AG08396 (cell line): ENCODE measurements at regions not wholly inside any gene's neighbourhood (a gene's known extent, or its start where the extent isn't known, plus 50 kb on each side); places are given as distances from the start of the nearest gene placed in this dataset.
"Not testable (repeated sequence)": the region's sequence is repeated elsewhere in the genome, so short reads cannot be mapped to it uniquely, and the experiment has no call there.

Experiments used
- DNase-seq: peaks from one replicate; pipeline ENCODE4 v3.0.0; 2012; ENCODE audit warnings: low spot score, mixed read lengths

DNA sequence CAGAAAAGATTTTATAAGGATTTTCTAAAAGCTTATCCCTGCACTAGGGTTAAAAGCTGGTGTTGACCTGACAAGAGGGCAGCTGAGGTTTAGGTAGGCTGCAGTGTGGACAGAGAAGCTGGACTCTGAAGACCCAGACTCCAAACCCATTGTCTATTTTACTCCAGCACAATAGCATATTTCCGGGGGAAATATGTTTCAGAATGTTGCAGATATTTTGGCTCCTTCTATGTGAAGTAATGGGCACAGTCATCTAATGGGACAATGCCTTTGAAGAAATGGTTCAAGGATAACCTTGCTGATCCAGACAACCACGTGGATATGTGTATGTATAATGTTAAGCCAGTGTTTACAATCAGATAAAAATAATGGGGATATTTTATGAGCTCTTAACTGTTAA is 173.8 kb upstream of the TSC22D1 start:
- no peak for DNase-seq

DNA sequence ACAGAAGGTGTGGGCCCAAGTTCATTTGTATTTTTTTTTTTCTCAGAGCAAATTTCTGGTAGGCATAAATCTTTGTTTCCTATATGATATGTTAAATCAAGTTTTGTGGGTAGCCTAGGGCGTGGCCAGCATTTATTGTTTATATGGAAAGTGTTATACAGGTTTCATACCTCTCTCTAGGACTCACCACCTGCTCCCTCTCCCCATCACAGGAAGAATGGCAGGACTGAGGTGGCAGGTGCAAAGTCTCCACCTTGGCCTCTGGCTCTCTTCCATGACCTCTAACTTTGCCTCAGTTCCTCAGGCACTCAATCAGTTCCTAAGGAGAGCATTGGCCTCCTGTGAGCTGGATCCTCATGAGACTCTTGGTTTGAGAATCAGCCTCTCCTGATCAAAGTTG is 172.3 kb upstream of the TSC22D1 start:
- DNase-seq: no peak

DNA sequence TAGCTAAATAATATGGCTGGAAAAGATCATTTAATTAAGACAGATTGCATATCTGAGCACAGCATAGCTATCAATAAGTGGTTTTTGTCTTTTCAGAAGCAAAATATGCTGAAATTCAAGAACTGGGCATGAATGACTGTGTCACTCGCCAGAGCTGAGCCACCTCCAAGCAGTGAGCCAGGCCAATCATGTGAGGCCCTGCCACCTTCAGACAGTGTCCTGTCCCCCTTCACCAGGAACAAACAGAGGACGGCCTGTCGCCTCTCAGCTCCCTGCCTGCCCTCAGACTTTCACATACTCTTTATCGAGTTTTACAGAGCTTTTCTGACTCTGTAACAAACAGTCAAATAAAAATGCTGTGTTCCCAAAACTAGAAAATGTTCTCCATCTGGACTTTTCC is 171.0 kb upstream of the TSC22D1 start:
- no peak for DNase-seq

DNA sequence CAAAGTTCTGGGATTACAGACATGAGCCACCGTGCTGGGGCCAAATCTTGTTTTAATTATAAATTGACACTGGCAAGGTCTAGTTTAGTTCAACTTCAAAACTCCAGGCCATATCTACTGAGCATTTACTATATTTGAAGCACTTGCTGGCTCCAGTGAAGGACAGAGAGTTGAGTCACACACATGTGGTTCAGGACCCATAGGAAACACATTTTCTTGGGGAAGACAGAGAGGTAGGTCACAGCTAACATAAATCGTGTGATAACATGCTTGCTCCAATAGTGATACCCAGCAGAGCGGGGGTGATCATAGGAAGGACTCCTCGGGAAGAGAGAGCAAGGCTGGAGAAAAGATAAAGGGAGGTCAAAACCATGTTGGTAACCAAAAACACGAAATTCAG is 170.6 kb upstream of the TSC22D1 start:
- DNase-seq: no peak

DNA sequence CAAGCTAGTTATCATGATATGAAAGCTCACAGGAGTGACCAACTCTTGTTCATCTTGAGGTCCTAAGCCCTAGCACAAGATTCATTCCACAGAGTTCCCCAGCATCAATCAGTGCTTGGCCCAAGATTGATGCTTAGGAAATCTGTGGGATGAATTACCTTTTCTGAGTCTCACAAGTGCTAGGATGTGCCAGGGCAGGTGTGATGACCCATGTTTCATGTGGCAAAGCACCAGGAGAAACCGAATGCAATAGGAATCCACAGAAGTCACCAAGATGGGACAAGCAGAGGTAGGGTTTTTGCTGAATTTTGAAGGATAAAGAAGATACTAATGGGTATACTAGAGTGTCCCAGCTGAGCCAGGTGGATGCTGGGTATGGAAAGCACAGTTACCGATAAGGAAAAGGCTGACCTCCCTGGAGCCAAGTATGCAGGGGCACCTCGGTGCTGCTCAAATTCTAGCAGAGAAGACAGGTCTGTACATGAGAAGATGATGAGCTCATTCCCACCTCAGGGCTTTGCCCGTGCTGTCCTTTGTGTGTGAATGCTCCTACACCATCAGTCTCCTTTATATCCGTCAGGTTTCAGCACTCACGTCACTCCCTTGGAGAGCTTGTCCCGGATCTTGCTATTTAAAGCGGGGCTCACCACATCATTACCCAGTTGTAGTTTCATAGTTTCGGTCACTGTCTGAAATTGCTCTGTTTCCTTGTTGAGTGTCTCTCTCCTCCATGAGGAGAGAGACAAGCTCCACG is 168.9 kb upstream of the TSC22D1 start:
- DNase-seq: no peak

DNA sequence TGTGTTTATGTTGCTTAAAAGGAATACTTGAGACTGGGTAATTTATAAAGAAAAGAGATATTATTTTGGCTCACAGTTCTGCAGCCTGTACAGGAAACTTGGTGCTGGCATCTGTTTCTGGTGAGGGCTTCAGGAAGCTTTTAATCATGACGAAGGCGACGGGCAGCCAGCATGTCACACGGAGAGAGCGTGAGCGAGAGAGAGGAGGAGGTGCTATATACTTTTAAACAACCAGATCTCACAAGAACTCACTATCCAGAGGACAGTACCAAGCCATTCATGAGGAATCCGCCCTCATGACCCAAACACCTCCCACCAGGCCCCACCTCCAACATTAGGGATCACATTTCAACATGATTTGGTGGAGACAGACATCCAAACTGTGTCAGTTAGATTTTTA is 163.4 kb upstream of the TSC22D1 start:
- DNase-seq: no peak

DNA sequence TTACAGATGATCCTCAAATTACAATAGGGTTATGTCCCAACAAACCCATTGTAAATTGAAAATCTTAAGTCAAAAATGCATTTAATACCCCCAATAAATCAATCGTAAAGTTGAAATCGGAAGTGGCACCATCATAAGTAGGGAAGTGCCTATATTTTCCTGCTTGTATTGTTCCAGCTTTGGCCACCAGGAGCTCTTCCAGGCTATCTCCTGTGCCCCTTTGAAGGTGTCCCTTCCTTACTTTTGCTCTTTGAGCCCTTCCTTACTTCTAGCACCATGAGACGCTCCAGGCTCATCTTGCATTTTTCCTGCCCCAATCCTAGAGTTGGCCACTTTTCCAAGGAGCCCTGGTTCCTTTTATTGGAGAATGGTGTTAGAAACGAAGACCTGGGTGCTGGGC is 163.0 kb upstream of the TSC22D1 start:
- no peak for DNase-seq

DNA sequence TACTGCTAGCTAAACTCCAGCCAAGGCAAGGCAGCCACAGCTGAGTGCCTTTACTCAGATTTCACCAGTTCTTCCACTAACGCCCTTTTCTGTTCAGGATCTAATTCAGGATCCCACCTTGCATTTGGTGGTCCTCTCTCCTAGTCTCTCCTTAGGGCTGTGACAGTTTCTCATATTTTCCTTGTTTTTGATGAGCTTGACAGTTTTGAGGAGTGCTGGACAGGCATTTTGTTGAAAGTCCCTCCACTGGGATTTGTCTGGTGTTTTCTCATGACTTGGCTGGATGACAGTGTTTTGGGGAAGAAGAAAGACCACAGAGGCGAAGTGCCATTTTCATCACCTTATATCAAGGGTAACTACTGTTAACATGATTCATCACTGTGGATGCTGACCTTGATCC is 162.3 kb upstream of the TSC22D1 start:
- DNase-seq: no peak

DNA sequence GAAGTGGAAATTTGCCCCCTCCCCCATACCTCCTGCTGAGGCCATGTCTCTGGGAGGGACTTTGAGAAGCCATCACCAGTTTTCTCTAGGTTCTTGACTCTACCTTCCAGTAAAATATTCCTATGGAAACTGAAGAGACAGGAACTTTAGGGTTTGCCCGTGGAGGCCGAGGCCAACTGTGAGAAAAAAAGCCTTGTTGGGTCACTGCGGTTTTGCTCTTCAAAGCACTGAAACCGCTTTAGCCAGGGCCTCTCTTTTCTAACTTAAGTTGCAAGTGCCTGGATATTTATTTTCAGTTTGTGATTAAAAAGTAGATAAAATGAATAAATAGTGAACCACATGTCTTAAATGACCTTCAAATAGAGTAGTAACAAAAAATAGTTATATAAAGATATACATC is 159.7 kb upstream of the TSC22D1 start:
- no peak for DNase-seq

DNA sequence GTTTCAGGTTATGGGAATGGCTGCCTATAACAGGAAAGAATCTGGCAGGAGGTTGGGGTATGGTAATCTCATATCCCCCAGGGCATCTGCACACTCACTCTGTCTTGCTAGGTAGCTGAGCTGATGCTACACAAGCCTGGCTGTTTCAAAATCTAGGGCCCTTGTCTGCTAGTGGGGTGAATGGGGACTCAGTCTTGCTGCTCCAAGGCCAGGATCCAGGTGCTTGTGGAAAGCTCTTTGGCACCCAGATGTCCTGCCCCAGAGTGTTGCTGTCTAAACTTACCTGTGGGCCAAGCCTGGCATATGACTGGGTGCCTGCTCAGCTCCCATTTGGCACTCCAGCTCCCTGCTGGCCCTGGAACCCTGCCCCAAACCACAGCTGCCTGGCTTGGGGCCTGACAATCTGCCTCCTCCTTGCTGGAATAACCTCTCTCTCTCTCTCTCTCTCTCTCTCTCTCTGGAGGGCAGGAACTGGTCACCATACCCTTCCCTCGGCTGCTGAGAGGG is 158.1 kb upstream of the TSC22D1 start:
- peak; percentile 22 for DNase-seq

DNA sequence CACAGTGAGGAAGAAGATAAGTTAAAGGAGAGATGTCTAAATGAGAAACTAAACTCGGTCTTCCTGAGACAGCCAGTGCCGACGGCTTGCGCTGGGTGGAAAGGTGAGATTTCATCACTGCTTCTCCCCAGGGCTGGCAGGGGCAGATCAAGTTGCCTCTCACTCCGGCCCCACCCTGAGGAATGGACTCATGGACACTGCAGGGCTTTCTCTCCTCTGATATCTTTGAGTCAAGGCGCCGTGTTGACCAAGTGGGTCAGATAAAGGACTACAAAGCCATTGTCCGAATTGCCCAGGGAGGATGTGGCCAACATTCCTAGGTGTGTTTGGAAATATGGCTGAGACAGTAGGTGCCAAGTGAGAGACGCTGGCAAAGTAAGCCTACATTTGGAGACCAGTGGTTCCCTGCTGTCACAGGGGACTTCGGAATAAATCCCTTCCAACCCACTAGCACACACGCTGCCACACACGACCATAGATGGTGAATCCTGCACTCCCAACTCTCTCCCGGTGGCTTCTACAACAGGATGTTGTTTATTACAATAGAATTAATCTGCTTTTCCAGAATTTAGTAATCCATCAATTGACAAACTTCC is 156.5 kb upstream of the TSC22D1 start:
- DNase-seq: no peak

DNA sequence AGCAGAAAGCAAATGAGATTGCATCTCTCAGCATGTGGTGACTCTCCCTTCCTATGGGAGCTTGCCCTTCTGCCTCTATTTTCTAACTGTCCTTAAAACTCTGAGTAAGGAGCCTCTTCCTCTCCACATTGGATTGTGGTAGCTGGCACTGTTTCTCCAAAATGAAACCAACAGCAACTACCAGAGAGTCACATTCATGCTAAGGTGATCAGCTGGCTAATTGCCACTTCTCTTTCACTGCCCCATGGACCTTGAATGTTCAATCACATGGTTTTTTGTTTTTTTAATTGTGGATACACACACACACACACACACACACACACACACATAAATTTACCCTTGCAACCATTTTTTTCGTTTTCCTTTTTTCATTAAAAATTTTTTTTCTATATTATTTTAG is 154.7 kb upstream of the TSC22D1 start:
- DNase-seq: no peak

DNA sequence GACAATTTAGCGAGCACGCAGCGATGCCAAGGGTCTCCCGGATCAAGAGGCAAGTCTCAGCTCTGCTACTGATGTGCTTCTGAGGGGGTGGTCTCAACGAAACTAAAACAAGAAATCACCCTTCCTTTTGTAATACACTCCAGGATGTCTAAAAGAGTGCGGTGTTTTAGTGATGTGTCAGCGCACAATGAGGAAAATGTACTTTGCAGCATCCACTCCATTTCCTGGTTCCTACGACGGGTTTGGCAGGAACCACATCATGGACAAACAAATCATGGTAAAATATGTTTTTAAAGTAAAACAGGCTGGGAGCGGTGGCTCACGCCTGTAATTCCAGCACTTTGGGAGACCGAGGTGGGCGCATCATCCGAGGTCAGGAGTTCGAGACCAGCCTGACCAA is 154.0 kb upstream of the TSC22D1 start:
- DNase-seq: no peak

DNA sequence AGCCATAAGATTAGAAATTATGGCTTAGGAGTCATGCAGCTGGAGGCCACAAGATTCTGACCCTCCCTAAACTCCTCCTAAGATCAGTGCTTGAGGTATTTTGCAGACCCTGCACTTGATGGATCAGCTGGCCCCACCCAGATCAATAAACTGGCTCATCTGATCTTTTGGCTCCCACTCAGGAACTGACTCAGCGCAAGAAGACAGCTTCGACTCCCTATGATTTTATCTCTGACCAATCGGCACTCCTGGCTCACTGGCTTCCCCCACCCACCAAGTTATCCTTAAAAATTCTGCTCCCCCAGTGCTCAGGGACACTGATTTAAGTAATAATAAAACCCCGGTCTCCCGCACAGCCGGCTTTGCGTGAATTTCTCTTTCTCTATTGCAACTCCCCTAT is 151.5 kb upstream of the TSC22D1 start:
- not testable (repeated sequence) for DNase-seq

DNA sequence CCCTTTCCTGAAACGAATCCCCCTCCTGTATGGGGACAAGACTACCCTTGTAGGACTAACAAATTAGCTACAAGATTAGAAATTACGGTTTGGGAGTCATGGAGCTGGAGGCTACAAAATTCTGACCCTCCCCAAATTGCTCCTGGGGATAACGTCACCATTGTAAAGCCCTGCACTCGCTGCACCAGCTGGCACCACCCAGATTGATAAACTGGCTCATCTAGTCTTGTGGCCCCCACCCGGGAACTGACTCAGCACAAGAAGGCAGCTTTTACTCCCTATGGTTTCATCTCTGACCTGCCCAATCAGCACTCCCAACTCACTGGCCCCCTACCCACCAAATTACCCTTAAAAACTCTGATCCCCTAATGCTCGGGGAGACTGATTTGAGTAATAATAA is 150.6 kb upstream of the TSC22D1 start:
- DNase-seq: no peak

DNA sequence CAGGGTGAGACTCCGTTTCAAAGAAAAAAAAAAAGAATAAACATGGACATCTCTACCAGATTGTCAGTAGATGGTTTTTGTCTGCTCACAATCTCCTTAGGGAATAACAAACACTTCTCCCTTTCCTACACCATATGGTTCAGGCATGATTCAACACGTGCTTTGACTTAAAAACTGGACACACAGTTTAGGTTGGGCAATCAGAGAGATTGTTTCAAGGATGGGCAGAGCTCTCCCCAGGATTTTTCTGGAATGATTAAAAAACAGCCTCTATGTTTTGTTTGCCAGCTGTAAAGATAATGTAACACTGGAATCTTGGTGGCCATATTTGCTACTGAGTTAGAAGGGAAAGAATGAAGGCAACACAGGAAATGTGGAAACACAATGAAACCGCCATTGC is 150.1 kb upstream of the TSC22D1 start:
- DNase-seq: peak; percentile 37

DNA sequence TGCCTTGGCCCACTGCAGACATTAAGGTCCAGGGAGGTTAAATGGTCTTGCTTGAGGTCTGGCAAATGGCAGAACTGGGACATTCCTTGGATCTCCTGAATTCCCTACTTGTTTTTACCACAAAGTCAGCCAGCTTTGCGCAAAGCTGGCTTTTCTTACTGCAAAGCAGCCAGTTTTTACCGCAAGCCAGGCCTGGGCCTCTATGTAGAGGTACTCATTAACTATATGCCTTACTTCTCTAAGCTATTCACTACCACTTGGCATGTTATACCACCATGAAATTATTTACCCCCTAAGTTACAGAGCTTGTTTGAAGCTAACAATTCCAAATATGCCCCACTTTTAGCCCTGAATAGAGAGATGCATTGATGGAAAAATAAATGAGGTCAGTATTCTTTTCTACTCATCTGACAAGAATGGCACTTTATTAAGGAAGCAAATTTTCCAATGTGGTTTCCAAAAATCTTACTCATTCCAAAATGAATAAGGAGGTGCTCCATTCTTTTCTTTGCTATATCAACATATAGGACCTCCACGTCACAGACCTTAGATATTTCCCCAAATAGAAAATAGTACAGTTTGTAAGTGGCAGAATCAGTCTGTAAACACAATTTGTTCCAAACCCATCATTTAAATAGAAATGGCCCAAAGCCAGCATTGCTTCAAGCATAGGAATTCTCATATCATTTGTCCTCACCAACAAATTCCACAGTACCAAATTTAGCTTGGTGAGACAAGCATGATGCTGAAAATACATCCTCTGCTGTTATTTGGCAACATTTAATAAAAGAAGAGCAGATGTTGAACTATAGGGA is 143.9 kb upstream of the TSC22D1 start:
- peak; percentile 29 for DNase-seq

DNA sequence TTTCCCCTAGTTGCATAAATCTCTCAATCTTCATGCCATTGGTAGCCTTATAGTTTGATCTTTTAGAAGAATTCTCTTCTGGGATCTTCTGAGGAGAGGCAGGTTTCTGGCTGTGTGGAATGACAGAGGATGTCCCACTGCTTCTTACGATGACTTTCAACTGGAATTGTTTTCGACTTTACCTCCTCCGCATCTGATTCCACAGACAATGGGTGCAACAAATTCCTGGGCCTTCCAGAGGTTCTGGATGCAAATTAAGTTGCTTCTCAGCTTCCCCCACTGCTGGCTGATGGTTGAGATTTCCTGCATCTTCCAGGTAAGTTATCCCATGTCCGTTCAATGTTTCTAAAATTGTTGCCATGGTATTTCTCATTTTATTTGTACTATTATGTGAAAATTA is 142.3 kb upstream of the TSC22D1 start:
- DNase-seq: no peak

DNA sequence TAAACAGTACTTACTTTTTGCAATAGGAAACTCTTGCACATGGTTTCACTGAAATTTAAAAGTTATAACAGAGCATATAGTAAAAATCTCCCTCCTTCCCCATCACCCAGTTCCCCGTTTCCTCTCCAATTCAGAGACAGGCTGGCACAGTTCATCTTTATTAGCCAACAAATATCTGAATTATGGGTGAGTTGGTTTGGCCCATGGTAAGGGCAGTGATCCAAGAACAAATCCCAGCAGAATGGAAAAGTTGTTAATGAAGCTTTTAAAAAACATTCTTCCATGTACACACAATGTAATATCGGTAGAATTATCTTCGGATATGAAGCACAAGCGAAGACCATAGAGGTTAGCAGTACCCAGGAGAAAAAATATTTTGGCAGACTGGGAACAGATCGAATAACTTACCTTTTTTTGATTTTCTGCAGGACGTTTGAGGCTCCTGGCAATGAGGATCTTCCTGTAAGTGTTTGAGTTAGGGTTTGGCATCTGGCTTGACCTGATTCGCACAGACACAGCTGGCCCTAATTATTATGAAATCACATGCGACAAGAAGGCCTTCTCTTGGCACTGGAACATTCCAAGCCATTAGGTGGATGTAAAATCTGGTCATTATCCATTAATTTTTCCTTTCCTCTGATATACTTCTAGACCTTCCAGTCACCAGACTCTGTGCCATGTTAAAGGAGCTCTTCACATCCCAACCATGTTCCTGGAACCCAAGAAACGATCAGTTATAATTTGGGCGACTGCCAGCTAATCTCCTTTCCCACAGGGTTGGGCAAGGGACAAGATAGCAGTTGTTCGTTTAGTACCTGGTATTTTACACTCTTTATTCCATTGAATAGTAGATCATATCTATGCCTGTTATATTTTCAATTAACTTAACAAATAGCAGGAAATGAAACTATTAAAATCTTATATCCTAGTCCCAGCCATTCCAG is 139.4 kb upstream of the TSC22D1 start:
- DNase-seq: no peak

DNA sequence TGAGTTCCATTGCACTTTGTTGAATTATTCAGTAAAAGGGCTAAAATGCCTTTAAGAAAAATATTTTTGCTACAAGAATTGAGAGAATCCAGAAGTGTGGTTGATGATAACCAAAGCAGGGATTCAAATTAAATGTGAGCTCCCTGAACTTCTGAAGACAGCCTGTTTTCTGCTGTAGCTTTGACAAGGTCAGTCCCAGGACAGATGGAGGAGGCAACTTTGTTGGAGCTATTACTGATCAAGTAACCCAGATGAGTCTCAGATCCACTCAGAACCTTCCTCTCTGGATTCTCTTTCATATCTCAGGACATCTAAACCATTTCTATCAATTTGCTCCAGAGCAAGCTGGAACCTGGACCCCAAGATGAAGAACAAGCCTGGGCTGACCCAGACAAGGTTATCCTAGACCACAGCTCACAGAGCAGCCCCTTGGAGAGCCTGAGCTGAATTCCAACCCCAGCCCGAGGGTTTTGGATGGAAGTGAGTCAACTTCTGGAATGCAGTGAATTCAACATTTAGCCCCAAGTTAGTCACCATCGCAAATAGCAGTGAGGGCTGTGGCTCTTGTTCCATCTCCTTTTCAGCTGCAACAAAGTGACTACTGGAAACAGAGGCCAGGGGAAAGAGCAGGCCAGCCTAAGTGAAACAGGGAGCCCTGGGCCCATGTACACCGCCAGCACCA is 137.8 kb upstream of the TSC22D1 start:
- DNase-seq: peak; percentile 72

DNA sequence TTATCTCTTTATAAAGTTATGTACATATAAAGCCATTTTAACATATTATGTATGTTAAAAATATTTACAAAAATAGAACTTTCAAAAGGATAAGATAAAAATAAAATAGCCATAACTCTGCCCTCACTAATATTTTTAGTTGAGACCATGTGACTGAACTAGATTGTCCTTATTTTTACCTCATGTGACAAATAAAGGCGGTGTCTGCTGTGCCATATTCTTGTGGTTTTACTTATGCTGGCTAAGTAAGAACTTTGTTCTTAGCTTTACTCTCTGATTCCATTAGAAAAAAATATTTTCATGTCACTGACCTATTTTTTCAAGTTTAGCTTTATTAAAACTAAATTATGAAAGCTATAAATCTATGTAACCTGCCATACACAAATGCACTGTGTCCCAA is 135.6 kb upstream of the TSC22D1 start:
- DNase-seq: no peak
